Lower lobe of right lung (tissue), 2 donors: ENCODE measurements at regions not wholly inside any gene's neighbourhood (a gene's known extent, or its start where the extent isn't known, plus 50 kb on each side); places are given as distances from the start of the nearest gene placed in this dataset.

Experiments used
- ATAC-seq, 2 donors: fragments of 200-7000 bp; cut with Tn5 transposase; one replicate each; pipeline ENCODE4 v1.9.1; 2020 to 2022; ENCODE audit warnings: mild to moderate bottlenecking in 2 of 2, moderate library complexity in 2 of 2
- DNase-seq: peaks from one replicate; pipeline ENCODE4 v3.0.0-alpha.2; 2020
- H3K27ac ChIP-seq: fragments of 200-600 bp; one replicate; pipeline ENCODE4 v1.8.0; 2022
- H3K27me3 ChIP-seq: fragments of 200-600 bp; one replicate; pipeline ENCODE4 v1.8.0; 2022; ENCODE audit warnings: low read depth
- H3K36me3 ChIP-seq: fragments of 200-600 bp; one replicate; pipeline ENCODE4 v1.8.0; 2022; ENCODE audit warnings: mild to moderate bottlenecking
- H3K4me1 ChIP-seq: fragments of 200-600 bp; one replicate; pipeline ENCODE4 v1.8.0; 2022
- H3K4me3 ChIP-seq: fragments of 200-600 bp; one replicate; pipeline ENCODE4 v1.8.0; 2022; ENCODE audit warnings: mild to moderate bottlenecking
- H3K9me3 ChIP-seq: fragments of 200-600 bp; one replicate; pipeline ENCODE4 v1.8.0; 2022
- intact Hi-C: fragments of 100-400 bp; cut with DNase I; formaldehyde crosslinking; loops from one replicate; pipeline ENCODE4 v1.11.0; 2022
- TF ChIP-seq, protein P1 (sequence below): fragments of 200-600 bp; IDR thresholded peaks from one replicate; pipeline ENCODE4 v1.8.0; 2022; ENCODE audit warnings: antibody characterized with exemption, mild to moderate bottlenecking
- donor health status: DM: no; HTN: yes; CAD: no; lungs with severe emphysema.

DNA sequence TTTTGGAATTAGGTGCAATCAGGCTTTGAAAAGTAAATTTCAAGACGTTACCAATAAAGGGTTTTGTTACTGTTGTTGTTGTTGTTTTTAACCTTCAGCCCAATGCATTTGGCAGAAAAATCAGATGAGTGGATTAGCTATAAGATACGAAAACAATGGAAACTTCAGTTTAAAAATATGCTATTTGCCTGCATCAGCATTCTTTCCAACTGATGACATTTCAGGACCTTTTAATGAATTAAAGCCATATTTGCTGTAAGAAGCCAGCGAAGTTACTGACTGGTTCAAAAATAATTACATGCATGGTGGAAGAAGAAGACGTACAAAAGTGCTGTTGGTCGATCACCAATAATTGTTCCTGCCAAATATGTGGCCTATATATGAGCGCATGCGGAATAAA, 639.3 kb upstream of the SOX11 start:
- Histone ChIP-seq H3K4me3 (no peak overlapping the region), H3K27ac (no peak overlapping the region), H3K36me3 (no peaks in the 10 kb centered on the region), H3K4me1 (no peaks in the 10 kb centered on the region), H3K9me3 (no peaks in the 10 kb centered on the region), H3K27me3 (no peaks in the 10 kb centered on the region)
- DNase-seq (no peak), ATAC-seq (no peak)
- intact Hi-C loops = no loop called here
- TF ChIP-seq, protein P1, sequence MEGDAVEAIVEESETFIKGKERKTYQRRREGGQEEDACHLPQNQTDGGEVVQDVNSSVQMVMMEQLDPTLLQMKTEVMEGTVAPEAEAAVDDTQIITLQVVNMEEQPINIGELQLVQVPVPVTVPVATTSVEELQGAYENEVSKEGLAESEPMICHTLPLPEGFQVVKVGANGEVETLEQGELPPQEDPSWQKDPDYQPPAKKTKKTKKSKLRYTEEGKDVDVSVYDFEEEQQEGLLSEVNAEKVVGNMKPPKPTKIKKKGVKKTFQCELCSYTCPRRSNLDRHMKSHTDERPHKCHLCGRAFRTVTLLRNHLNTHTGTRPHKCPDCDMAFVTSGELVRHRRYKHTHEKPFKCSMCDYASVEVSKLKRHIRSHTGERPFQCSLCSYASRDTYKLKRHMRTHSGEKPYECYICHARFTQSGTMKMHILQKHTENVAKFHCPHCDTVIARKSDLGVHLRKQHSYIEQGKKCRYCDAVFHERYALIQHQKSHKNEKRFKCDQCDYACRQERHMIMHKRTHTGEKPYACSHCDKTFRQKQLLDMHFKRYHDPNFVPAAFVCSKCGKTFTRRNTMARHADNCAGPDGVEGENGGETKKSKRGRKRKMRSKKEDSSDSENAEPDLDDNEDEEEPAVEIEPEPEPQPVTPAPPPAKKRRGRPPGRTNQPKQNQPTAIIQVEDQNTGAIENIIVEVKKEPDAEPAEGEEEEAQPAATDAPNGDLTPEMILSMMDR = no peak

DNA sequence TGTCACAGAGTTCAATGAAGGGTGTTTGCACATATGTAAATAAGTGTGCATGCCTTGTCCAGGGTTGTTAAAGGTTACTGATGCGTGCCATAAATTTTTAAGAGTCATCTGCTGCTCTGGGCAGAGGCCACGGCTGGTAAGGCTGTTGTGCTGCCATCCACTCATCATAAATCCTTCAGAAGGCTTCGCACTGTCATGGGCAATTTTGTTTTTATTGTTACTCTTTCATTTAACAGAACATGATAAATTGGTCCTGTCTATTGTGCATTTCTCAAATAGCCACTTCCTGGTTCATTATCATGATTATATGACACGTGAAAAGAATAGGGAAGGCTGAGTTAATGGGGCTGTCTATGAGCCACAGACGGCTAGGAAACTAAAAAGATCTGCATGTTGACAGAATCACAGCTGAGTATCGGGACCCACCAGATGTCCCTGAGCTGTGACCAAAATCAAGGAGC, 634.3 kb upstream of the SOX11 start:
- Histone ChIP-seq H3K36me3 (no peaks in the 10 kb centered on the region), H3K9me3 (no peaks in the 10 kb centered on the region), H3K4me1 (no peaks in the 10 kb centered on the region), H3K27me3 (no peaks in the 10 kb centered on the region), H3K4me3 (no peak overlapping the region), H3K27ac (no peak overlapping the region)
- DNase-seq = no peak
- no peak for ATAC-seq
- TF ChIP-seq, protein P1 = no peak
- intact Hi-C loops = no loop called here

DNA sequence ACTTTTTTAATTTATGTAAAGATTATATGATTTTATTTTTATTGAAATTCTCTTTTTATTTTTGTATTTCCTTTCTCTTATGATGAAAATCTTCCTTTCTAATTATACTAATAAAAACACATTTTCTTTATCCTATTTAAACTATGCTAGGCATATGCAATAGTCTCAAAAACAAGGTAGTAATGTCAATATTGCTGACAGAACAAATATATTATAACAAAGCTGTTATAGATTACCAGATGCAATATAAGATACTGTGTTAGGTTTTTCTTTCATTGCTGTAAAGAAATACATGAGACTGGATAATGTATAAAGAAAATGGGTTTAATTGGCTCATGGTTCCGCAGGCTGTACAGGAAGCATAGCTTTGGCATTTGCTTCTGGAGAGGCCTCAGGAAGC, 631.2 kb upstream of the SOX11 start:
- intact Hi-C loops = no loop called here
- Histone ChIP-seq H3K9me3 (no peaks in the 10 kb centered on the region), H3K4me3 (no peak overlapping the region), H3K27ac (no peak overlapping the region), H3K4me1 (no peaks in the 10 kb centered on the region), H3K36me3 (no peaks in the 10 kb centered on the region), H3K27me3 (no peaks in the 10 kb centered on the region)
- DNase-seq (no peak), ATAC-seq (no peak)
- TF ChIP-seq, protein P1 = no peak

DNA sequence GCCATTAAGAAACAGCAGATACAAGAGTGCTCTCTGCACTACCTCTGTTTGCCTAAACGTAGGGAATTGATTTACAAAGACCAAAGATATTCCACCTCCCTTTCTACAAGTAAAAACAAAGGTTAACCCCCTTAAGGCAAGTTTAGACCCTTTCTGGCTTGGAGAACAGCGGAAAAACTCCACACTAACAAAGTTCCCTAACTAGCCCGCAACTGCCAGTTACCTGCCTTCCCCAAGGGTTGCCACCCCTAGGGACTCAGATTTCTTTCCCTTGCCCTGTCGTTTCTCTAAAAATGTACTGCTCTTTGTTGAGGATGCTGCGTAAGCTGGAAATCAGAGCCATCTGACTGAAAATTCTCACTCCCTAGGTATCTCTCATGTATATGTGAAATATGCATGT, 627.5 kb upstream of the SOX11 start:
- no peak for ATAC-seq
- Histone ChIP-seq H3K27me3 (no peaks in the 10 kb centered on the region), H3K4me1 (no peaks in the 10 kb centered on the region), H3K36me3 (no peaks in the 10 kb centered on the region), H3K4me3 (no peak overlapping the region), H3K27ac (no peak overlapping the region), H3K9me3 (no peaks in the 10 kb centered on the region)
- no peak for DNase-seq
- TF ChIP-seq, protein P1 = no peak
- intact Hi-C loops = no loop called here

DNA sequence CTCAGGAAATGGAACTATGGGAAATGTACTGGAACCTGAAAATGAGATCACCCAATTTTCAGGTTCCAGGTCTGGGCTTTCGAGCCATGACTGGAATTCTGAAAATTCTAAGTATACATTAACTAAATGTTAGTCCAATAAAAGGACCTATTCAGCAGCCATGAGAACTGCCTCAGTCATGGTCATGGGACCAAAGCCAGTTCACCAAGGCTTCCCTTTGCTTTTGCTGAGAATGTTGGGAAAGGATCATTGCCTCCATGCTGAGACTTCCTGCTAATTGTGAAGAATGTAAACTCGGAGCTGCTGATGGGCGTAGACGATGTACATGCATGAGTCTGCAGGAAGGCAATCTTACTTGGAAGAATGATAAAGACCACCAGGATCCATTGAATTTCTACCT, 624.4 kb upstream of the SOX11 start:
- Histone ChIP-seq H3K9me3 (no peaks in the 10 kb centered on the region), H3K27ac (no peak overlapping the region), H3K4me3 (no peak overlapping the region), H3K27me3 (no peaks in the 10 kb centered on the region), H3K36me3 (no peaks in the 10 kb centered on the region), H3K4me1 (no peaks in the 10 kb centered on the region)
- DNase-seq = no peak
- ATAC-seq = no peak
- TF ChIP-seq, protein P1 = no peak
- intact Hi-C loops = no loop called here

GRCh38 chr2:5070257-5070656, 621.9 kb upstream of the SOX11 start:
- H3K27me3 ChIP-seq = no peaks in the 10 kb centered on the region
- H3K4me3 ChIP-seq = no peak overlapping the region
- no peaks in the 10 kb centered on the region for H3K9me3 ChIP-seq
- no peak overlapping the region for H3K27ac ChIP-seq
- ATAC-seq = no peak
- no peaks in the 10 kb centered on the region for H3K36me3 ChIP-seq
- intact Hi-C loops = no loop called here
- no peaks in the 10 kb centered on the region for H3K4me1 ChIP-seq
- TF ChIP-seq, protein P1 = no peak
- DNase-seq = no peak
